ENCODE measurements at regions not wholly inside any gene's neighbourhood (a gene's known extent, or its start where the extent isn't known, plus 50 kb on each side); places are given as distances from the start of the nearest gene placed in this dataset.

GRCh38 chr21:40936771-40937261 lies 89.9 kb upstream of the DSCAM start:
- DNase-seq (ENCODE audit: insufficient read length) (no peak), FAIRE-seq (no peak)
- TF ChIP-seq POLR2AphosphoS5 (IDR thresholded peaks at IDR 0.05; ENCODE audit: low read depth, low read length) (no peak), POLR2A (IDR thresholded peaks at IDR 0.05; ENCODE audit: low read depth, low read length) (no peak), TAF1 (IDR thresholded peaks at IDR 0.05; ENCODE audit: borderline replicate concordance, low read depth, low read length) (no peak)

GRCh38 chr21:40938078-40938477 lies 91.1 kb upstream of the DSCAM start:
- no peak for TF ChIP-seq TAF1 (IDR thresholded peaks at IDR 0.05; ENCODE audit: borderline replicate concordance, low read depth, low read length)
- no peak for FAIRE-seq

GRCh38 chr21:40938611-40939010 lies 91.7 kb upstream of the DSCAM start:
- no peak for FAIRE-seq
- no peak for TF ChIP-seq TAF1 (IDR thresholded peaks at IDR 0.05; ENCODE audit: borderline replicate concordance, low read depth, low read length)
- TF ChIP-seq POLR2AphosphoS5 (IDR thresholded peaks at IDR 0.05; ENCODE audit: low read depth, low read length): no peak
- no peak for TF ChIP-seq POLR2A (IDR thresholded peaks at IDR 0.05; ENCODE audit: low read depth, low read length)

More at GRCh38 chr21:40938078-40938477, 91.1 kb upstream of the DSCAM start:
- no peak for DNase-seq (ENCODE audit: insufficient read length)

GRCh38 chr21:40947713-40948112 lies 100.8 kb upstream of the DSCAM start:
- TF ChIP-seq POLR2AphosphoS5 (IDR thresholded peaks at IDR 0.05; ENCODE audit: low read depth, low read length): no peak
- TF ChIP-seq POLR2A (IDR thresholded peaks at IDR 0.05; ENCODE audit: low read depth, low read length): no peak
- TF ChIP-seq TAF1 (IDR thresholded peaks at IDR 0.05; ENCODE audit: borderline replicate concordance, low read depth, low read length): no peak
- FAIRE-seq (no peak), DNase-seq (ENCODE audit: insufficient read length) (no peak)

More at GRCh38 chr21:40938611-40939010, 91.7 kb upstream of the DSCAM start:
- no peak for DNase-seq (ENCODE audit: insufficient read length)

DNA sequence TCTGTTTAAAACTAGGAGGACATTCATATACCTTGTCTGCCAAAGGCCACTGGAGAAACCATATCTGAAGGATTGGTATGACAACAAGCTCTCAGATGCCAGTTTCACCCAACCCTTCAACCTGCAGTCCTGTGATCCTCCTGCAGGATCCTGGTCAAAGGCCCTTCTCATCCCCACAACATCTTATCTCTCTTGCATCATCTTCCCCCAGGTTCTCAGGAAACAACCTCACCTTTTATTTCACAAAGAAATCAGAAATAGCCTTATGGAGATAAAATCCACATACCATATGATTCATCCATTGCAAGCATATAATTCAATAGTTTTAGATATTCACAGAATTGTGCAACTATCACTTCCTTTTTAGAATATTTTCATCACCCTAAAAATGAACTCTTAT lies 104.0 kb upstream of the DSCAM start:
- no peak for TF ChIP-seq TAF1 (IDR thresholded peaks at IDR 0.05; ENCODE audit: borderline replicate concordance, low read depth, low read length)
- TF ChIP-seq POLR2AphosphoS5 (IDR thresholded peaks at IDR 0.05; ENCODE audit: low read depth, low read length): no peak
- no peak for TF ChIP-seq POLR2A (IDR thresholded peaks at IDR 0.05; ENCODE audit: low read depth, low read length)
- FAIRE-seq: no peak
- DNase-seq (ENCODE audit: insufficient read length): no peak

- no peak for TF ChIP-seq TAF1 (IDR thresholded peaks at IDR 0.05; ENCODE audit: borderline replicate concordance, low read depth, low read length)
- TF ChIP-seq POLR2AphosphoS5 (IDR thresholded peaks at IDR 0.05; ENCODE audit: low read depth, low read length): no peak
- no peak for TF ChIP-seq POLR2A (IDR thresholded peaks at IDR 0.05; ENCODE audit: low read depth, low read length)
- FAIRE-seq (no peak), DNase-seq (ENCODE audit: insufficient read length) (no peak)
Observed at GRCh38 chr21:40952551-40953323, 105.8 kb upstream of the DSCAM start.

DNA sequence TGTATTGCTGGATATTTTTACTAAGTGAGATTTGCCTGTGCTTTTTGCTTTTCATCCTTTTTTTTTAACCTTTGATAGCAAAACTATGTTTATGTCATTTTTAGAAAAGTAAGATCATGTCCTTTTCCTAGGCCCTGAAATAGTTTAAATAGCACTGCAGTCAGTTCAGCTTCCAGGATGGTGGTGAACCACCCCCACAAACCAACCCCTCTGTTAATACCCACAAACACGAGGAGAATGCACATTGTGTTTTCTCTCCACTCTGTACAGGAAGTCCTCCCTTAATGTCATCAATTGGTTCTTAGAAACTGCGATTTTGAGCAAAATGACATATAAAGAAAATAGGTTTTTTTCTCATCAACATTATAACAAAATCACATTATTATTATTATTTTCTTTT lies 117.7 kb upstream of the DSCAM start:
- no peak for TF ChIP-seq POLR2A (IDR thresholded peaks at IDR 0.05; ENCODE audit: low read depth, low read length)
- no peak for TF ChIP-seq TAF1 (IDR thresholded peaks at IDR 0.05; ENCODE audit: borderline replicate concordance, low read depth, low read length)
- no peak for TF ChIP-seq POLR2AphosphoS5 (IDR thresholded peaks at IDR 0.05; ENCODE audit: low read depth, low read length)
- DNase-seq (ENCODE audit: insufficient read length) (no peak), FAIRE-seq (no peak)

DNA sequence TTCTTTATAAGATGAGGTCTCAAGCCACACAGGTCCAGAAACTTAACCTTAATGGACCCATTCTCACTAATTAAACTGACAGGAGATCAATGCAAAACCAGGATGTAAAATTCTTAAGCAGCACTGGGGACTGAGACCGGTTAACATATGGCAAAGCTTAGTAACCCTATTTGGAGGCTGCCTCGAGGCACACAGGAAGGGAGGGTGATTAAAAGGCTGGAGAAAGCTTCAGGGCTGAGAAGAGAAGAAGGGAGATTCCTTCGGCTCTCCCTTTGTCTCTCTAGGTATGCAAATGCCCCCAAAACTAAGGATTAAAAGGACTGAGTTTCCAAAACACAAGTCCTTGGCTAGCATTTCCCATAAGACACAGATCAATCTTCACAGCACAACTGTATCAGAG lies 120.8 kb upstream of the DSCAM start:
- TF ChIP-seq POLR2AphosphoS5 (IDR thresholded peaks at IDR 0.05; ENCODE audit: low read depth, low read length) (no peak), POLR2A (IDR thresholded peaks at IDR 0.05; ENCODE audit: low read depth, low read length) (no peak), TAF1 (IDR thresholded peaks at IDR 0.05; ENCODE audit: borderline replicate concordance, low read depth, low read length) (no peak)
- FAIRE-seq: no peak
- no peak for DNase-seq (ENCODE audit: insufficient read length)

- TF ChIP-seq POLR2A (IDR thresholded peaks at IDR 0.05; ENCODE audit: low read depth, low read length) (no peak), POLR2AphosphoS5 (IDR thresholded peaks at IDR 0.05; ENCODE audit: low read depth, low read length) (no peak)
- FAIRE-seq (no peak), DNase-seq (ENCODE audit: insufficient read length) (no peak)
Observed at GRCh38 chr21:40972151-40972550, 125.2 kb upstream of the DSCAM start.

GRCh38 chr21:40976198-40977109 lies 129.5 kb upstream of the DSCAM start:
- no peak for DNase-seq (ENCODE audit: insufficient read length)
- TF ChIP-seq POLR2AphosphoS5 (IDR thresholded peaks at IDR 0.05; ENCODE audit: low read depth, low read length) (no peak), TAF1 (IDR thresholded peaks at IDR 0.05; ENCODE audit: borderline replicate concordance, low read depth, low read length) (no peak), POLR2A (IDR thresholded peaks at IDR 0.05; ENCODE audit: low read depth, low read length) (no peak)
- FAIRE-seq: no peak

GRCh38 chr21:40985370-40985769 lies 138.4 kb upstream of the DSCAM start:
- FAIRE-seq (no peak), DNase-seq (ENCODE audit: insufficient read length) (no peak)
- TF ChIP-seq POLR2A (IDR thresholded peaks at IDR 0.05; ENCODE audit: low read depth, low read length): no peak
- TF ChIP-seq TAF1 (IDR thresholded peaks at IDR 0.05; ENCODE audit: borderline replicate concordance, low read depth, low read length): no peak
- TF ChIP-seq POLR2AphosphoS5 (IDR thresholded peaks at IDR 0.05; ENCODE audit: low read depth, low read length): no peak
